ENCODE measurements at regions not wholly inside any gene's neighbourhood (a gene's known extent, or its start where the extent isn't known, plus 50 kb on each side); places are given as distances from the start of the nearest gene placed in this dataset.

- 84% methylated on average over 7 of the region's 7 CpGs; no CpG with 5 or more reads in 1 of the 2 experiments for WGBS, 2 experiments (ENCODE audit: extremely low coverage in 2 of 2, insufficient read length in 1 of 2)
- no peak for ATAC-seq (ENCODE audit: low read depth)
- Histone ChIP-seq H3K23ac (ENCODE audit: low read depth, low read length) (no peak overlapping the region), H2BK20ac (ENCODE audit: low read depth, low read length) (no peak overlapping the region), H3K4ac (ENCODE audit: low read depth, low read length) (no peak overlapping the region), H2AK5ac (ENCODE audit: low read depth, low read length) (no peak overlapping the region; the same call in 1 of the 2 replicates), H3K27ac (ENCODE audit: insufficient read depth, low read length) (no peak overlapping the region), H4K5ac (ENCODE audit: low read depth, low read length) (no peak overlapping the region), H3K4me2 (ENCODE audit: low read depth, low read length) (no peak overlapping the region), H3K79me1 (ENCODE audit: low read depth in 1 of 2, low read length in 2 of 2) (no peaks in the 10 kb centered on the region), H2BK120ac (ENCODE audit: low read depth, low read length) (no peak overlapping the region), H4K91ac (ENCODE audit: insufficient read depth, low read depth, low read length) (no peak overlapping the region), H3K9me3 (ENCODE audit: control insufficient read depth, insufficient read depth, low read length) (no peaks in the 10 kb centered on the region), H3K4me1 (ENCODE audit: control insufficient read depth, insufficient read depth, low read length) (peaks cover 10% of the 10 kb centered on the region), H4K8ac (ENCODE audit: low read depth in 2 of 2, low read length in 2 of 2) (no peak overlapping the region), H2BK5ac (ENCODE audit: low read depth, low read length, poor library complexity, severe bottlenecking) (no peak overlapping the region), H3K27me3 (ENCODE audit: control insufficient read depth, insufficient read depth, low read length) (no peaks in the 10 kb centered on the region), H3K4me3 (ENCODE audit: insufficient read depth, low read depth, low read length) (no peak overlapping the region), H3K14ac (replicated peaks; ENCODE audit: low read depth, low read length) (no peak overlapping the region), H3K18ac (ENCODE audit: low read depth, low read length) (no peak overlapping the region), H3K56ac (ENCODE audit: extremely low read depth, insufficient read depth, low read length) (no peak overlapping the region), H3K9ac (ENCODE audit: low read depth, low read length) (no peak overlapping the region), H2BK15ac (ENCODE audit: low read depth, low read length) (no peak overlapping the region), H2AFZ (replicated peaks; ENCODE audit: low read length, poor library complexity) (no peak overlapping the region), H2AK9ac (replicated peaks; ENCODE audit: low read depth, low read length, poor library complexity) (no peak overlapping the region), H3K36me3 (ENCODE audit: control insufficient read depth, insufficient read depth, low read length) (no peaks in the 10 kb centered on the region), H3K9me1 (ENCODE audit: insufficient read depth, low read length) (peaks cover 12% of the 10 kb centered on the region; the same call in 1 of the 2 replicates), H4K20me1 (ENCODE audit: insufficient read depth, low read length) (no peaks in the 10 kb centered on the region)
- DNase-seq, result no peak
- TF ChIP-seq FOS (IDR thresholded peaks at IDR 0.05; ENCODE audit: low read depth, low read length) (no peak), MAZ (IDR thresholded peaks at IDR 0.05; ENCODE audit: borderline replicate concordance, low read depth, low read length) (no peak), SMC3 (IDR thresholded peaks at IDR 0.05; ENCODE audit: low read depth, low read length) (no peak), MAFK (IDR thresholded peaks at IDR 0.05; ENCODE audit: low read depth, low read length) (no peak), POLR2A (IDR thresholded peaks at IDR 0.05; ENCODE audit: low read depth, low read length) (no peak), RAD21 (IDR thresholded peaks at IDR 0.05; ENCODE audit: low read length) (no peak), RCOR1 (IDR thresholded peaks at IDR 0.05; ENCODE audit: insufficient replicate concordance, low read length) (no peak), MXI1 (IDR thresholded peaks at IDR 0.05; ENCODE audit: borderline replicate concordance, low read depth, low read length) (no peak), NFE2L2 (IDR thresholded peaks at IDR 0.05; ENCODE audit: low read depth, low read length) (no peak), CEBPB (IDR thresholded peaks at IDR 0.05; ENCODE audit: low read depth, low read length) (no peak), CHD1 (IDR thresholded peaks at IDR 0.05; ENCODE audit: low read depth, low read length) (no peak), USF2 (IDR thresholded peaks at IDR 0.05; ENCODE audit: low read depth, low read length) (no peak)
- TF ChIP-seq, protein P1, sequence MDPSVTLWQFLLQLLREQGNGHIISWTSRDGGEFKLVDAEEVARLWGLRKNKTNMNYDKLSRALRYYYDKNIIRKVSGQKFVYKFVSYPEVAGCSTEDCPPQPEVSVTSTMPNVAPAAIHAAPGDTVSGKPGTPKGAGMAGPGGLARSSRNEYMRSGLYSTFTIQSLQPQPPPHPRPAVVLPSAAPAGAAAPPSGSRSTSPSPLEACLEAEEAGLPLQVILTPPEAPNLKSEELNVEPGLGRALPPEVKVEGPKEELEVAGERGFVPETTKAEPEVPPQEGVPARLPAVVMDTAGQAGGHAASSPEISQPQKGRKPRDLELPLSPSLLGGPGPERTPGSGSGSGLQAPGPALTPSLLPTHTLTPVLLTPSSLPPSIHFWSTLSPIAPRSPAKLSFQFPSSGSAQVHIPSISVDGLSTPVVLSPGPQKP (IDR thresholded peaks at IDR 0.05; ENCODE audit: borderline replicate concordance, low read depth, low read length), result no peak
- dilution Hi-C loops (cut with HindIII; ENCODE audit: low sequenced_read_pairs, unreplicated experiment), result no loop called here
- in situ Hi-C loops (cut with MboI; ENCODE audit: low sequenced_read_pairs), result no loop called here
- BruUV-seq (replicated peaks), result no TSS peak
- ChIA-PET CTCF (no interaction called here), POLR2A (ENCODE audit: unreplicated experiment) (no interaction called here)
- intact Hi-C loops (cut with micrococcal nuclease), result loop anchor here (2.0 to 10.0 kb wide), 4 partner anchors 64 to 366 kb away; no protein-coding TSS in a partner anchor
Observed at GRCh38 chr18:10370716-10371115, 83.7 kb upstream of the APCDD1 start.

Measured in IMR-90 (cell line).